Ishikawa (cell line): ENCODE measurements at regions not wholly inside any gene's neighbourhood (a gene's known extent, or its start where the extent isn't known, plus 50 kb on each side); places are given as distances from the start of the nearest gene placed in this dataset.

Experiments used
- CREB1 ChIP-seq: IDR thresholded peaks from 2 replicates; pipeline ENCODE4 v1.6.1; 2012; ENCODE audit warnings: low read depth
- EP300 ChIP-seq: IDR thresholded peaks from 2 replicates; pipeline ENCODE4 v1.6.1; 2012; ENCODE audit warnings: borderline replicate concordance
- REST ChIP-seq: IDR thresholded peaks from 2 replicates; pipeline ENCODE4 v1.6.1; 2012; ENCODE audit warnings: low read depth, mild to moderate bottlenecking
- TEAD4 ChIP-seq: IDR thresholded peaks from 2 replicates; pipeline ENCODE4 v1.6.1; 2012

DNA sequence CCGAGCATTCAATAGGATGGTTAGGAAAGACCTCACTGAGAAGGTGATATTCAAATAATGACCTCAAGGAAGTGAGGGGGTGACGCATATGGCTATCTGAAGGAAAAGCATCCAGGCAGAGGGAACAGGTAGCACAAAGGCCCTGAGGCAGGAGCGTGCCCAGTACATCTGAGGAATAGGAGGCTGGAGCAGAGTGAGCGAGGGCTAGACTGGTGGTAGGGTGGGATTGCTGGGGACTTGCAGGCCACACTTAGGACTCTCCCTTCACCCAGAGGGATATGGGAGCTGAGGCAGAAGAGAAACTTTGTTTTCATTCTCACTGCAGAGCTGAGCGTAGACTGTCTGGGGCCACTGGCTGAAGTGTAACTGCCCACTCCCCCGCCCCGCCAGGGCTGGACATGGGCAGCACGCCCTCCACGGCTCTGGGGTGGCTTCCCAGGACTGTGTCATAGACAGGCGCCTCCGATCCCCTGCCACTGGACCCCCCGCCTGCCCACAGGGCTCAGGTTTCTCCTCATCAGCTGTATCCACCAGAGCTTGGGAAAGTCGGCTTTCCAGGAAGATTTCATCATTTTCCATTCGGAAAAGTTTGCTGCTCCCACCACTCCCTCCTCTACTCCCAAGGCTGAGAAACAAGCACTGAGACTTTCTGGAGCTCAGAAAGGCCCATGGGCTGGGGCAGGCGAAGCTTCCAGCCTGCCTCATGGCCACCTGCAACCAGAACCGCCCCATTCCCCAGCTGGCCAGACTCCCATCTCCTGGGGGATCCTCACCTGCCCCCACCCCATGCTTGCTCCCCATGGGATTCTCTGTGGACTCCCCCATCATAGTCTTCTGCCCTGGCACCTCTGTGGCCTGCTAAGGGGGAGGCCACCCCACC, 142.6 kb downstream of the MRPL14 start:
- TF ChIP-seq REST (no peak), EP300 (no peak), CREB1 (no peak), TEAD4 (no peak)
